GM12878 (cell line): ENCODE measurements at regions not wholly inside any gene's neighbourhood (a gene's known extent, or its start where the extent isn't known, plus 50 kb on each side); places are given as distances from the start of the nearest gene placed in this dataset.

Experiments
- FOS ChIP-seq: IDR thresholded peaks from 3 replicates; pipeline ENCODE4 v1.6.1; 2011; ENCODE audit warnings: borderline replicate concordance; ENCODE audit not compliant: insufficient read length; ENCODE audit errors: extremely low read depth
- FOXM1 ChIP-seq: IDR thresholded peaks from 2 replicates; pipeline ENCODE4 v1.6.1; 2012; ENCODE audit warnings: low read depth, mild to moderate bottlenecking, inconsistent platforms, low read length, moderate library complexity
- JUND ChIP-seq: IDR thresholded peaks from 2 replicates; pipeline ENCODE4 v1.6.1; 2012; ENCODE audit warnings: low read depth, mild to moderate bottlenecking, low read length, improper control_type of control experiment, moderate library complexity
- RAD21 ChIP-seq: IDR thresholded peaks from 2 replicates; pipeline ENCODE4 v1.6.1; 2011; ENCODE audit warnings: mild to moderate bottlenecking, low read depth, low read length, moderate library complexity; ENCODE audit not compliant: insufficient read depth
- TAF1 ChIP-seq: IDR thresholded peaks from 2 replicates; pipeline ENCODE4 v1.6.1; 2011; ENCODE audit warnings: mild to moderate bottlenecking, low read depth, low read length, borderline replicate concordance

- TF ChIP-seq RAD21 = no peak
- no peak for TF ChIP-seq TAF1
- TF ChIP-seq JUND = no peak
- TF ChIP-seq FOXM1 = no peak
- no peak for TF ChIP-seq FOS
Measured at GRCh38 chr4:117844594-117844993, 189.7 kb upstream of the NDST3 start.
